ENCODE measurements at regions not wholly inside any gene's neighbourhood (a gene's known extent, or its start where the extent isn't known, plus 50 kb on each side); places are given as distances from the start of the nearest gene placed in this dataset.

DNA sequence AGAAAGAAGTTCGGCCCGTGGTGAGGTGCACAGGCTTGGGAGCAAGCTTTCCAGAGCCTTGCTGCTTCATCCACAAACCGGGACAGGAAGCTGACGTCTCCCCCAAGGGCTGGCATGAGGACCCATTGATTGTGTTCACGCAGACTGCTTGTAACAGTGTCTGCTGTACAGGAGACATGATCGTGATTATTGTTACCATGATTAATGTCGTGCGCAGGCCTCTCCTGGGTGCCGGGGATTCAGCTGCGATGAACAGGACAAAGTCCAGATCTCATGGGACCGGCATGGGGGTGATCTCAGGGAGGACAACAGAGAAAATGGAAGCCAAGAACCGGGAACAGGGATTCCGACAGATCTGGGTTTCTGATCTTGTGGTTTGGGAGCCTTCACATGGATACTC is 219.9 kb downstream of the BRD1 start:
- no peak for TF ChIP-seq EZH2phosphoT487 (IDR thresholded peaks at IDR 0.05; ENCODE audit: insufficient read depth, low read depth)
- TF ChIP-seq EZH2 (IDR thresholded peaks at IDR 0.05; ENCODE audit: insufficient read depth, poor library complexity, severe bottlenecking) = no peak
